Smooth muscle cell (in vitro differentiated cells): ENCODE measurements at regions not wholly inside any gene's neighbourhood (a gene's known extent, or its start where the extent isn't known, plus 50 kb on each side); places are given as distances from the start of the nearest gene placed in this dataset.

Experiments
- DNase-seq: peaks from one replicate; lab custom pipeline; 2025; ENCODE audit not compliant: unreplicated experiment; lab: John Stamatoyannopoulos, UW
- H2AFZ ChIP-seq: fragments of 200-600 bp; sonication (generic); 2 replicates; pipeline ENCODE4 v1.6.0; 2016; ENCODE audit warnings: antibody characterized with exemption, low read depth, mild to moderate bottlenecking
- H3F3A ChIP-seq: fragments of 200-600 bp; sonication (generic); 2 replicates; pipeline ENCODE4 v1.6.0; 2017; ENCODE audit warnings: antibody characterized with exemption, low read depth
- H3K27ac ChIP-seq: fragments of 200-600 bp; sonication (generic); 2 replicates; pipeline ENCODE4 v1.5.1; 2016; ENCODE audit warnings: low read depth, mild to moderate bottlenecking
- H3K27me3 ChIP-seq: fragments of 200-600 bp; sonication (generic); 2 replicates; pipeline ENCODE4 v1.6.1; 2016; ENCODE audit warnings: low read depth, mild to moderate bottlenecking
- H3K36me3 ChIP-seq: fragments of 200-600 bp; sonication (generic); 2 replicates; pipeline ENCODE4 v1.5.1; 2016; ENCODE audit warnings: low read depth
- H3K4me1 ChIP-seq: fragments of 200-600 bp; sonication (generic); 2 replicates; pipeline ENCODE4 v1.5.1; 2016; ENCODE audit warnings: low read depth
- H3K4me2 ChIP-seq: fragments of 200-600 bp; sonication (generic); 2 replicates; pipeline ENCODE4 v1.6.0; 2016; ENCODE audit warnings: mild to moderate bottlenecking
- H3K4me3 ChIP-seq: fragments of 200-600 bp; sonication (generic); 2 replicates; pipeline ENCODE4 v1.5.1; 2016; ENCODE audit warnings: mild to moderate bottlenecking
- H3K79me2 ChIP-seq: fragments of 200-600 bp; sonication (generic); 2 replicates; pipeline ENCODE4 v1.6.0; 2016; ENCODE audit warnings: low read depth, mild to moderate bottlenecking
- H3K9ac ChIP-seq: fragments of 200-600 bp; sonication (generic); 2 replicates; pipeline ENCODE4 v1.6.0; 2016; ENCODE audit warnings: low read depth
- H3K9me3 ChIP-seq: fragments of 200-600 bp; sonication (generic); replicated peaks from 2 replicates; pipeline ENCODE4 v1.5.1; 2016; ENCODE audit warnings: low read depth
- H4K20me1 ChIP-seq: fragments of 200-600 bp; sonication (generic); 2 replicates; pipeline ENCODE4 v1.6.0; 2016; ENCODE audit warnings: low read depth
- WGBS: methylation state at CpG from one replicate; pipeline ENCODE4 v1.1.7; 2016; ENCODE audit warnings: low lambda C conversion rate; 5-methylcytosine and 5-hydroxymethylcytosine counted together
- TF ChIP-seq, protein P1 (sequence below): fragments of 200-600 bp; sonication (generic); IDR thresholded peaks from 2 replicates; pipeline ENCODE4 v1.5.1; 2017; ENCODE audit warnings: borderline replicate concordance, mild to moderate bottlenecking, antibody characterized with exemption; ENCODE audit not compliant: insufficient read depth, poor library complexity, severe bottlenecking

- H2AFZ ChIP-seq, result no peak overlapping the region
- H3K27ac ChIP-seq, result no peak overlapping the region
- no peak overlapping the region for H3K4me2 ChIP-seq
- no peak for DNase-seq
- H3F3A ChIP-seq, result no peaks in the 10 kb centered on the region
- no peak overlapping the region for H3K4me3 ChIP-seq
- no peak overlapping the region for H3K9ac ChIP-seq
- 79% methylated on average over 2 of the region's 2 CpGs for WGBS
- H3K9me3 ChIP-seq, result no peaks in the 10 kb centered on the region
- H3K36me3 ChIP-seq, result no peaks in the 10 kb centered on the region
- no peaks in the 10 kb centered on the region for H3K27me3 ChIP-seq
- no peaks in the 10 kb centered on the region for H4K20me1 ChIP-seq
- TF ChIP-seq, protein P1, sequence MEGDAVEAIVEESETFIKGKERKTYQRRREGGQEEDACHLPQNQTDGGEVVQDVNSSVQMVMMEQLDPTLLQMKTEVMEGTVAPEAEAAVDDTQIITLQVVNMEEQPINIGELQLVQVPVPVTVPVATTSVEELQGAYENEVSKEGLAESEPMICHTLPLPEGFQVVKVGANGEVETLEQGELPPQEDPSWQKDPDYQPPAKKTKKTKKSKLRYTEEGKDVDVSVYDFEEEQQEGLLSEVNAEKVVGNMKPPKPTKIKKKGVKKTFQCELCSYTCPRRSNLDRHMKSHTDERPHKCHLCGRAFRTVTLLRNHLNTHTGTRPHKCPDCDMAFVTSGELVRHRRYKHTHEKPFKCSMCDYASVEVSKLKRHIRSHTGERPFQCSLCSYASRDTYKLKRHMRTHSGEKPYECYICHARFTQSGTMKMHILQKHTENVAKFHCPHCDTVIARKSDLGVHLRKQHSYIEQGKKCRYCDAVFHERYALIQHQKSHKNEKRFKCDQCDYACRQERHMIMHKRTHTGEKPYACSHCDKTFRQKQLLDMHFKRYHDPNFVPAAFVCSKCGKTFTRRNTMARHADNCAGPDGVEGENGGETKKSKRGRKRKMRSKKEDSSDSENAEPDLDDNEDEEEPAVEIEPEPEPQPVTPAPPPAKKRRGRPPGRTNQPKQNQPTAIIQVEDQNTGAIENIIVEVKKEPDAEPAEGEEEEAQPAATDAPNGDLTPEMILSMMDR, result no peak
- no peaks in the 10 kb centered on the region for H3K4me1 ChIP-seq
- no peaks in the 10 kb centered on the region for H3K79me2 ChIP-seq
Observed at GRCh38 chr14:22155571-22155970, 433.5 kb downstream of the DAD1 start.

GRCh38 chr14:22152903-22153302, 436.1 kb downstream of the DAD1 start:
- H3K4me3 ChIP-seq, result no peak overlapping the region
- no peak overlapping the region for H3K9ac ChIP-seq
- no peak for DNase-seq
- H3F3A ChIP-seq, result no peaks in the 10 kb centered on the region
- H3K27me3 ChIP-seq, result no peaks in the 10 kb centered on the region
- no peak overlapping the region for H3K27ac ChIP-seq
- H2AFZ ChIP-seq, result no peak overlapping the region
- H3K36me3 ChIP-seq, result no peaks in the 10 kb centered on the region
- no peak overlapping the region for H3K4me2 ChIP-seq
- H3K4me1 ChIP-seq, result no peaks in the 10 kb centered on the region
- TF ChIP-seq, protein P1, result no peak
- no peaks in the 10 kb centered on the region for H3K79me2 ChIP-seq
- no peaks in the 10 kb centered on the region for H3K9me3 ChIP-seq
- no peaks in the 10 kb centered on the region for H4K20me1 ChIP-seq

DNA sequence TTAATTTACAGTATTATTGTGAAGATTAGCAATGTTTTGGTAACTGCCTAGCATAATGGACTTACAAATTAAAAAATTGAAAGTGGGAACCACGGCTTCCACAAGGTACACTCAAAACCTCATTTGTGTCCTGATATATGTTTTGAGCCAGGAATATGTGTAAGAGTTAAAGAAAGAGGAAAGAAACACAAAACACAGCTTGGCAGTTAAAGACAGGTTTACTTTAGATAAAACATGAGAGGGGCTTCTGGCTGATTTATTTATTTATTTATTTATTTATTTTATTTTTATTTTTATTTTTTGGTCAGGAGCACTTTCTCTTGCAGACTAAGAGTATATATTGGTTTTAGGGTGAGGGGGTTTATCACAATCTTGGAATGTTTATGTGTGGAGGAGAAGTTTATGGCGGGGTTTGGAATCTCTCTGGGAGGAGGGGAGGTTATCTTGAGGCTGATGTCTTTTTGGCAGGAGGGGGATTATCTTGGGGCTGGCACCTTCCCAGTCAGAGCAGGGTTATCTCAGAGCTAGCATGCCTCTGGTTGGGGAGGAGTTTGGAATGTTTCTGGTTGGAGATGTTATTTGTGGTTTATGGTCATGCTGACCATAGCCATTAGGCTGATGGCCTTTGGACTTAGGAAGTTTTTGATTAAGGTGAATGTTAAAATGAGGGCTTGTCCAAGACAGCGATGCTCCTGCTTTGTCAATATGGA, 436.7 kb downstream of the DAD1 start:
- 84% methylated on average over 3 of the region's 3 CpGs for WGBS
- no peaks in the 10 kb centered on the region for H3K27me3 ChIP-seq
- no peak overlapping the region for H3K27ac ChIP-seq
- H3K79me2 ChIP-seq, result no peaks in the 10 kb centered on the region
- no peaks in the 10 kb centered on the region for H3K4me1 ChIP-seq
- no peak overlapping the region for H3K9ac ChIP-seq
- no peaks in the 10 kb centered on the region for H4K20me1 ChIP-seq
- H3K9me3 ChIP-seq, result no peaks in the 10 kb centered on the region
- no peak for DNase-seq
- no peaks in the 10 kb centered on the region for H3F3A ChIP-seq
- TF ChIP-seq, protein P1, result no peak
- H3K4me2 ChIP-seq, result no peak overlapping the region
- H3K36me3 ChIP-seq, result no peaks in the 10 kb centered on the region
- H3K4me3 ChIP-seq, result no peak overlapping the region
- no peak overlapping the region for H2AFZ ChIP-seq

GRCh38 chr14:22151121-22151520, 437.9 kb downstream of the DAD1 start:
- Histone ChIP-seq H3K4me3 (no peak overlapping the region), H3K27ac (no peak overlapping the region), H3K27me3 (no peaks in the 10 kb centered on the region), H2AFZ (no peak overlapping the region), H3F3A (no peaks in the 10 kb centered on the region), H3K4me1 (no peaks in the 10 kb centered on the region), H3K79me2 (no peaks in the 10 kb centered on the region), H3K36me3 (no peaks in the 10 kb centered on the region), H3K9ac (no peak overlapping the region), H4K20me1 (no peaks in the 10 kb centered on the region), H3K9me3 (no peaks in the 10 kb centered on the region), H3K4me2 (no peak overlapping the region)
- no peak for DNase-seq
- TF ChIP-seq, protein P1, result no peak
- WGBS, result 82% methylated on average over 4 of the region's 4 CpGs
